ENCODE measurements at regions not wholly inside any gene's neighbourhood (a gene's known extent, or its start where the extent isn't known, plus 50 kb on each side); places are given as distances from the start of the nearest gene placed in this dataset.

- intact Hi-C loops (cut with DNase I): no loop called here
- no peak overlapping the region for H3K27ac ChIP-seq (ENCODE audit: low read depth in 1 of 2, low read length in 2 of 2)
- no peaks in the 10 kb centered on the region for H3K4me1 ChIP-seq (ENCODE audit: control insufficient read depth in 1 of 2, insufficient read depth in 2 of 2, low read length in 2 of 2)
- no peak for ATAC-seq (ENCODE audit: low FRiP score)
- no peak for DNase-seq
- H3K36me3 ChIP-seq (ENCODE audit: control insufficient read depth in 1 of 2, insufficient read depth in 2 of 2, low read length in 1 of 2): no peaks in the 10 kb centered on the region
- 7 to 14% methylated on average over 4 of the region's 4 CpGs for WGBS, 2 donors
- no peaks in the 10 kb centered on the region for H3K9me3 ChIP-seq (ENCODE audit: control insufficient read depth, low read length)
- H3K4me3 ChIP-seq (ENCODE audit: low read length in 2 of 2): no peak overlapping the region
- no peaks in the 10 kb centered on the region for H3K27me3 ChIP-seq (ENCODE audit: control insufficient read depth in 1 of 2, insufficient read depth in 2 of 2, low read length in 1 of 2)
Measured at GRCh38 chr6:22476811-22477390, 92.5 kb upstream of the HDGFL1 start.

- H3K27ac ChIP-seq (ENCODE audit: low read depth in 1 of 2, low read length in 2 of 2): no peak overlapping the region
- intact Hi-C loops (cut with DNase I): no loop called here
- H3K36me3 ChIP-seq (ENCODE audit: control insufficient read depth in 1 of 2, insufficient read depth in 2 of 2, low read length in 1 of 2): no peaks in the 10 kb centered on the region
- no peaks in the 10 kb centered on the region for H3K27me3 ChIP-seq (ENCODE audit: control insufficient read depth in 1 of 2, insufficient read depth in 2 of 2, low read length in 1 of 2)
- no peaks in the 10 kb centered on the region for H3K9me3 ChIP-seq (ENCODE audit: control insufficient read depth, low read length)
- no peak for ATAC-seq (ENCODE audit: low FRiP score)
- WGBS, 2 donors: 76 to 79% methylated on average over 3 of the region's 3 CpGs
- H3K4me1 ChIP-seq (ENCODE audit: control insufficient read depth in 1 of 2, insufficient read depth in 2 of 2, low read length in 2 of 2): no peaks in the 10 kb centered on the region
- no peak for DNase-seq
- no peak overlapping the region for H3K4me3 ChIP-seq (ENCODE audit: low read length in 2 of 2)
Measured at GRCh38 chr6:22497276-22497675, 72.1 kb upstream of the HDGFL1 start.

- Histone ChIP-seq H3K4me1 (ENCODE audit: control insufficient read depth in 1 of 2, insufficient read depth in 2 of 2, low read length in 2 of 2) (peaks cover 0 to 3% of the 10 kb centered on the region in 2 donors), H3K9me3 (ENCODE audit: control insufficient read depth, low read length) (no peaks in the 10 kb centered on the region), H3K27me3 (ENCODE audit: control insufficient read depth in 1 of 2, insufficient read depth in 2 of 2, low read length in 1 of 2) (no peaks in the 10 kb centered on the region), H3K27ac (ENCODE audit: low read depth in 1 of 2, low read length in 2 of 2) (no peak overlapping the region), H3K4me3 (ENCODE audit: low read length in 2 of 2) (no peak overlapping the region), H3K36me3 (ENCODE audit: control insufficient read depth in 1 of 2, insufficient read depth in 2 of 2, low read length in 1 of 2) (no peaks in the 10 kb centered on the region)
- DNase-seq (no peak), ATAC-seq (ENCODE audit: low FRiP score) (no peak)
- intact Hi-C loops (cut with DNase I): no loop called here
Measured at GRCh38 chr6:22499815-22500214, 69.6 kb upstream of the HDGFL1 start.

- DNase-seq: no peak
- intact Hi-C loops (cut with DNase I): no loop called here
Measured at GRCh38 chr6:22506496-22506895, 62.9 kb upstream of the HDGFL1 start.

GRCh38 chr6:22512686-22513427, 56.5 kb upstream of the HDGFL1 start:
- H3K4me1 ChIP-seq (ENCODE audit: control insufficient read depth in 1 of 2, insufficient read depth in 2 of 2, low read length in 2 of 2): no peaks in the 10 kb centered on the region
- 70 to 72% methylated on average over 9 of the region's 9 CpGs for WGBS, 2 donors

More at GRCh38 chr6:22506496-22506895, 62.9 kb upstream of the HDGFL1 start:
- Histone ChIP-seq H3K4me1 (ENCODE audit: control insufficient read depth in 1 of 2, insufficient read depth in 2 of 2, low read length in 2 of 2) (peaks cover 2 to 3% of the 10 kb centered on the region in 2 donors), H3K27me3 (ENCODE audit: control insufficient read depth in 1 of 2, insufficient read depth in 2 of 2, low read length in 1 of 2) (no peaks in the 10 kb centered on the region), H3K9me3 (ENCODE audit: control insufficient read depth, low read length) (no peaks in the 10 kb centered on the region), H3K27ac (ENCODE audit: low read depth in 1 of 2, low read length in 2 of 2) (no peak overlapping the region), H3K36me3 (ENCODE audit: control insufficient read depth in 1 of 2, insufficient read depth in 2 of 2, low read length in 1 of 2) (no peaks in the 10 kb centered on the region), H3K4me3 (ENCODE audit: low read length in 2 of 2) (no peak overlapping the region)
- 31 to 39% methylated on average over 8 of the region's 8 CpGs for WGBS, 2 donors
- no peak for ATAC-seq (ENCODE audit: low FRiP score)

GRCh38 chr6:22513667-22514066, 55.7 kb upstream of the HDGFL1 start:
- H3K9me3 ChIP-seq (ENCODE audit: control insufficient read depth, low read length): no peaks in the 10 kb centered on the region
- 89 to 98% methylated on average over 9 of the region's 9 CpGs for WGBS, 2 donors
- ATAC-seq (ENCODE audit: low FRiP score) (no peak), DNase-seq (no peak)
- no peaks in the 10 kb centered on the region for H3K4me1 ChIP-seq (ENCODE audit: control insufficient read depth in 1 of 2, insufficient read depth in 2 of 2, low read length in 2 of 2)
- no peaks in the 10 kb centered on the region for H3K36me3 ChIP-seq (ENCODE audit: control insufficient read depth in 1 of 2, insufficient read depth in 2 of 2, low read length in 1 of 2)
- no peak overlapping the region for H3K4me3 ChIP-seq (ENCODE audit: low read length in 2 of 2)
- intact Hi-C loops (cut with DNase I): no loop called here
- H3K27ac ChIP-seq (ENCODE audit: low read depth in 1 of 2, low read length in 2 of 2): no peak overlapping the region
- H3K27me3 ChIP-seq (ENCODE audit: control insufficient read depth in 1 of 2, insufficient read depth in 2 of 2, low read length in 1 of 2): no peaks in the 10 kb centered on the region

More at GRCh38 chr6:22512686-22513427, 56.5 kb upstream of the HDGFL1 start:
- H3K36me3 ChIP-seq (ENCODE audit: control insufficient read depth in 1 of 2, insufficient read depth in 2 of 2, low read length in 1 of 2): no peaks in the 10 kb centered on the region
- no peaks in the 10 kb centered on the region for H3K9me3 ChIP-seq (ENCODE audit: control insufficient read depth, low read length)
- no peak overlapping the region for H3K27ac ChIP-seq (ENCODE audit: low read depth in 1 of 2, low read length in 2 of 2)
- no peak overlapping the region for H3K4me3 ChIP-seq (ENCODE audit: low read length in 2 of 2)
- ATAC-seq (ENCODE audit: low FRiP score) (no peak), DNase-seq (no peak)
- intact Hi-C loops (cut with DNase I): no loop called here
- H3K27me3 ChIP-seq (ENCODE audit: control insufficient read depth in 1 of 2, insufficient read depth in 2 of 2, low read length in 1 of 2): no peaks in the 10 kb centered on the region

GRCh38 chr6:22519237-22519636, 50.1 kb upstream of the HDGFL1 start:
- no peaks in the 10 kb centered on the region for H3K9me3 ChIP-seq (ENCODE audit: control insufficient read depth, low read length)
- no peak overlapping the region for H3K4me3 ChIP-seq (ENCODE audit: low read length in 2 of 2)
- 96% methylated on average over 2 of the region's 2 CpGs for WGBS, 2 donors
- no peak for ATAC-seq (ENCODE audit: low FRiP score)
- intact Hi-C loops (cut with DNase I): no loop called here
- no peak overlapping the region for H3K27ac ChIP-seq (ENCODE audit: low read depth in 1 of 2, low read length in 2 of 2)
- no peaks in the 10 kb centered on the region for H3K36me3 ChIP-seq (ENCODE audit: control insufficient read depth in 1 of 2, insufficient read depth in 2 of 2, low read length in 1 of 2)
- H3K27me3 ChIP-seq (ENCODE audit: control insufficient read depth in 1 of 2, insufficient read depth in 2 of 2, low read length in 1 of 2): no peaks in the 10 kb centered on the region
- H3K4me1 ChIP-seq (ENCODE audit: control insufficient read depth in 1 of 2, insufficient read depth in 2 of 2, low read length in 2 of 2): no peaks in the 10 kb centered on the region
- DNase-seq: no peak
